H9 (cell line): ENCODE measurements at regions not wholly inside any gene's neighbourhood (a gene's known extent, or its start where the extent isn't known, plus 50 kb on each side); places are given as distances from the start of the nearest gene placed in this dataset.

Experiments
- DNase-seq: peaks from one replicate; pipeline ENCODE4 v3.0.0-alpha.2; 2017
- H2AFZ ChIP-seq: one replicate; pipeline ENCODE4 v1.6.1; 2013; ENCODE audit warnings: mild to moderate bottlenecking, low read length, control low read depth, moderate library complexity
- H2AK5ac ChIP-seq: 2 replicates; pipeline ENCODE4 v1.6.1; 2013; ENCODE audit warnings: low read length, control low read depth, mixed read lengths; ENCODE audit not compliant: insufficient read length
- H2BK120ac ChIP-seq: one replicate; pipeline ENCODE4 v1.6.1; 2013; ENCODE audit warnings: low read depth, mild to moderate bottlenecking, low read length, control low read depth, inconsistent platforms; ENCODE audit not compliant: poor library complexity, severe bottlenecking
- H2BK12ac ChIP-seq: 2 replicates; pipeline ENCODE4 v1.6.1; 2013; ENCODE audit warnings: low read length, control low read depth, mixed read lengths, low read depth; ENCODE audit not compliant: insufficient read length
- H2BK15ac ChIP-seq: 2 replicates; pipeline ENCODE4 v1.6.1; 2013; ENCODE audit warnings: low read depth, low read length, control low read depth
- H2BK20ac ChIP-seq: one replicate; pipeline ENCODE4 v1.6.1; 2013; ENCODE audit warnings: low read depth, mild to moderate bottlenecking, low read length, control low read depth, inconsistent platforms; ENCODE audit not compliant: poor library complexity, severe bottlenecking
- H2BK5ac ChIP-seq: 2 replicates; pipeline ENCODE4 v1.6.1; 2013; ENCODE audit warnings: low read length, control low read depth, mixed read lengths; ENCODE audit not compliant: insufficient read length
- H3K14ac ChIP-seq: 2 replicates; pipeline ENCODE4 v1.6.1; 2013; ENCODE audit warnings: low read length, control low read depth; ENCODE audit not compliant: insufficient read depth
- H3K18ac ChIP-seq: 2 replicates; pipeline ENCODE4 v1.6.1; 2013; ENCODE audit warnings: low read depth, mild to moderate bottlenecking, mixed read lengths, low read length, control low read depth; ENCODE audit not compliant: insufficient read length
- H3K23ac ChIP-seq: 2 replicates; pipeline ENCODE4 v1.6.1; 2013; ENCODE audit warnings: low read length, control low read depth, mixed read lengths, low read depth; ENCODE audit not compliant: insufficient read length
- H3K23me2 ChIP-seq: 2 replicates; pipeline ENCODE4 v1.6.1; 2013; ENCODE audit warnings: low read depth, mild to moderate bottlenecking, mixed read lengths, low read length, control low read depth; ENCODE audit not compliant: insufficient read length, poor library complexity, severe bottlenecking
- H3K27ac ChIP-seq: 2 replicates; pipeline ENCODE4 v1.5.1; 2013; ENCODE audit warnings: low read length, control low read depth, mixed read lengths, low read depth; ENCODE audit not compliant: insufficient read length
- H3K27me3 ChIP-seq: 2 replicates; pipeline ENCODE4 v1.6.1; 2013; ENCODE audit warnings: low read length, control low read depth, inconsistent platforms; ENCODE audit not compliant: insufficient read depth
- H3K4ac ChIP-seq: 2 replicates; pipeline ENCODE4 v1.6.1; 2013; ENCODE audit warnings: low read depth, mild to moderate bottlenecking, control low read depth, inconsistent platforms, low read length, moderate library complexity
- H3K4me1 ChIP-seq: 2 replicates; pipeline ENCODE4 v1.6.1; 2013; ENCODE audit warnings: low read length, control low read depth, inconsistent platforms; ENCODE audit not compliant: insufficient read depth
- H3K4me2 ChIP-seq: 2 replicates; pipeline ENCODE4 v1.6.1; 2013; ENCODE audit warnings: low read length, control low read depth, mixed read lengths; ENCODE audit not compliant: insufficient read length, insufficient read depth
- H3K56ac ChIP-seq: 2 replicates; pipeline ENCODE4 v1.6.1; 2013; ENCODE audit warnings: low read depth, mild to moderate bottlenecking, mixed read lengths, low read length, control low read depth; ENCODE audit not compliant: insufficient read length
- H3K79me1 ChIP-seq: 2 replicates; pipeline ENCODE4 v1.6.1; 2013; ENCODE audit warnings: low read depth, mild to moderate bottlenecking, moderate library complexity, low read length, control low read depth, inconsistent platforms; ENCODE audit not compliant: insufficient read depth, poor library complexity, severe bottlenecking
- H3K79me2 ChIP-seq: 2 replicates; pipeline ENCODE4 v1.6.1; 2013; ENCODE audit warnings: low read length, control low read depth, inconsistent platforms; ENCODE audit not compliant: insufficient read depth
- H3K9ac ChIP-seq: 2 replicates; pipeline ENCODE4 v1.6.1; 2013; ENCODE audit warnings: low read length, control low read depth, mixed read lengths; ENCODE audit not compliant: insufficient read length; ENCODE audit errors: extremely low read depth
- H3K9me3 ChIP-seq: one replicate; pipeline ENCODE4 v1.6.1; 2013; ENCODE audit warnings: low read depth, low read length, inconsistent platforms; ENCODE audit not compliant: control insufficient read depth
- H3T11ph ChIP-seq: one replicate; pipeline ENCODE4 v1.6.1; 2013; ENCODE audit warnings: mild to moderate bottlenecking, low read length, control low read depth, inconsistent platforms
- H4K20me1 ChIP-seq: one replicate; pipeline ENCODE4 v1.6.1; 2013; ENCODE audit not compliant: control insufficient read depth, insufficient read length, insufficient read depth
- H4K5ac ChIP-seq: 2 replicates; pipeline ENCODE4 v1.6.1; 2013; ENCODE audit warnings: low read depth, mild to moderate bottlenecking, mixed read lengths, low read length, control low read depth; ENCODE audit not compliant: insufficient read length
- H4K8ac ChIP-seq: replicated peaks from 2 replicates; pipeline ENCODE4 v1.6.1; 2013; ENCODE audit warnings: low read length, control low read depth, mixed read lengths, low read depth; ENCODE audit not compliant: insufficient read length
- H4K91ac ChIP-seq: 2 replicates; pipeline ENCODE4 v1.6.1; 2013; ENCODE audit warnings: low read depth, mild to moderate bottlenecking, moderate library complexity, mixed read lengths, low read length, control low read depth; ENCODE audit not compliant: insufficient read length
- H3K27ac Mint-ChIP-seq, 3 experiments: 2 replicates in 2 of 3; 3 replicates in 1 of 3; pipeline ENCODE4 v1.8.0; 2020 to 2021; ENCODE audit warnings: mixed read lengths in 3 of 3, mild to moderate bottlenecking in 1 of 3, moderate library complexity in 1 of 3
- H3K27me3 Mint-ChIP-seq: 2 replicates; pipeline ENCODE4 v1.8.0; 2021; ENCODE audit warnings: low read depth, mild to moderate bottlenecking, moderate library complexity, mixed read lengths
- H3K36me3 Mint-ChIP-seq, 3 experiments: 2 replicates in 2 of 3; 3 replicates in 1 of 3; pipeline ENCODE4 v1.8.0; 2020 to 2021; ENCODE audit warnings: low read depth in 3 of 3, mixed read lengths in 3 of 3; ENCODE audit not compliant: insufficient read depth in 1 of 3
- H3K4me1 Mint-ChIP-seq, 2 experiments: 2 replicates each; pipeline ENCODE4 v1.8.0; 2020; ENCODE audit warnings: mixed read lengths in 2 of 2
- H3K4me3 Mint-ChIP-seq, 2 experiments: 2 replicates in 1 of 2; 3 replicates in 1 of 2; pipeline ENCODE4 v1.8.0; 2020 to 2021; ENCODE audit warnings: mild to moderate bottlenecking in 2 of 2, mixed read lengths in 2 of 2, moderate library complexity in 1 of 2
- H3K9me3 Mint-ChIP-seq, 2 experiments: 2 replicates in 1 of 2; 3 replicates in 1 of 2; pipeline ENCODE4 v1.8.0; 2020; ENCODE audit warnings: mild to moderate bottlenecking in 2 of 2, mixed read lengths in 2 of 2, moderate library complexity in 1 of 2
- WGBS: extraction: QIAGEN DNeasy Blood & Tissue Kit; methylation state at CpG from one replicate; pipeline ENCODE4 v1.1.7; 2013; ENCODE audit warnings: missing lambda C conversion rate, low lambda C conversion rate, mixed read lengths; ENCODE audit not compliant: insufficient read length; ENCODE audit errors: extremely low coverage; 5-methylcytosine and 5-hydroxymethylcytosine counted together
- TF ChIP-seq, protein P1 (sequence below): fragments of 200-600 bp; sonication (generic); conservative IDR thresholded peaks from 3 replicates; pipeline ENCODE4 v1.8.0; 2021; ENCODE audit warnings: antibody characterized with exemption, mild to moderate bottlenecking

GRCh38 chr18:78717051-78717765, 262.4 kb upstream of the SALL3 start:
- Mint-ChIP-seq H3K27me3 (peaks cover 4% of the 10 kb centered on the region), H3K4me1 (peaks cover 18% of the 10 kb centered on the region in 2 experiments), H3K4me3 (no peak overlapping the region), H3K27ac (no peak overlapping the region), H3K9me3 (no peaks in the 10 kb centered on the region; a peak in 2 of 5 replicates), H3K36me3 (peaks cover 0 to 9% (median 4%) of the 10 kb centered on the region in 3 experiments; a peak in 4 of 7 replicates)
- Histone ChIP-seq H3K14ac (no peak overlapping the region), H3K9me3 (no peaks in the 10 kb centered on the region), H3K27me3 (no peaks in the 10 kb centered on the region), H2AK5ac (no peak overlapping the region), H3K4me2 (no peak overlapping the region), H2BK20ac (no peak overlapping the region), H2BK12ac (no peak overlapping the region), H2AFZ (no peak overlapping the region), H3K23ac (no peak overlapping the region), H4K8ac (no peak overlapping the region), H3K27ac (no peak overlapping the region), H3K18ac (no peak overlapping the region), H2BK120ac (no peak overlapping the region), H3K23me2 (peaks cover 4% of the 10 kb centered on the region), H3K56ac (no peak overlapping the region), H2BK5ac (no peak overlapping the region), H3K79me1 (no peaks in the 10 kb centered on the region), H3K79me2 (no peaks in the 10 kb centered on the region), H3T11ph (no peak overlapping the region), H2BK15ac (no peak overlapping the region), H4K5ac (no peak overlapping the region), H4K91ac (no peak overlapping the region), H3K4me1 (peaks cover 3% of the 10 kb centered on the region; the same call in 1 of the 2 replicates), H3K4ac (no peak overlapping the region), H4K20me1 (no peaks in the 10 kb centered on the region), H3K9ac (no peak overlapping the region)
- DNase-seq: no peak
- TF ChIP-seq, protein P1, sequence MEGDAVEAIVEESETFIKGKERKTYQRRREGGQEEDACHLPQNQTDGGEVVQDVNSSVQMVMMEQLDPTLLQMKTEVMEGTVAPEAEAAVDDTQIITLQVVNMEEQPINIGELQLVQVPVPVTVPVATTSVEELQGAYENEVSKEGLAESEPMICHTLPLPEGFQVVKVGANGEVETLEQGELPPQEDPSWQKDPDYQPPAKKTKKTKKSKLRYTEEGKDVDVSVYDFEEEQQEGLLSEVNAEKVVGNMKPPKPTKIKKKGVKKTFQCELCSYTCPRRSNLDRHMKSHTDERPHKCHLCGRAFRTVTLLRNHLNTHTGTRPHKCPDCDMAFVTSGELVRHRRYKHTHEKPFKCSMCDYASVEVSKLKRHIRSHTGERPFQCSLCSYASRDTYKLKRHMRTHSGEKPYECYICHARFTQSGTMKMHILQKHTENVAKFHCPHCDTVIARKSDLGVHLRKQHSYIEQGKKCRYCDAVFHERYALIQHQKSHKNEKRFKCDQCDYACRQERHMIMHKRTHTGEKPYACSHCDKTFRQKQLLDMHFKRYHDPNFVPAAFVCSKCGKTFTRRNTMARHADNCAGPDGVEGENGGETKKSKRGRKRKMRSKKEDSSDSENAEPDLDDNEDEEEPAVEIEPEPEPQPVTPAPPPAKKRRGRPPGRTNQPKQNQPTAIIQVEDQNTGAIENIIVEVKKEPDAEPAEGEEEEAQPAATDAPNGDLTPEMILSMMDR: no peak
- WGBS: no CpG with 5 or more reads among the region's 37 CpGs
